ENCODE measurements at regions not wholly inside any gene's neighbourhood (a gene's known extent, or its start where the extent isn't known, plus 50 kb on each side); places are given as distances from the start of the nearest gene placed in this dataset.
A peak's percentile ranks its signal among the peaks of the same experiment; 100 is the strongest.

DNA sequence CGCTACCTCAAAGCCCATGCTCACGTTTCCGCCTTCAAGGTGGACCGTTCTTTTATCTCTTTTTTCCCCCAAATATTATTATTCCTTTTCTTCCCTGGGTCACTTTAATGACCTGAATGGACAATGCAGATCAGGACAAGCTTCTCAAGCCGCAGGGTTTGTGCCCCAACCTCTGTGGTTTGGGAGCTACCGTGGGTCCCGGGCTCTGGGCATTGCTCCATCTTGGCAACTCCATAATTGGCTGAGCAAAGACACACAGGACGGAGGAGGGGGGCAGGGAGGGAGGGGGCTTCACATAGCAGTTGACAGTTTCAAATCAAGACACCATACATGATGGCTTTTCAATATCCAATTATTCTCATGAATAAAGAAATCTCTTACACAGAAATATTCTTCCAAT is 308.1 kb upstream of the FZD8 start:
- no peak overlapping the region for H2BK120ac ChIP-seq (ENCODE audit: low read depth, low read length)
- H3K14ac ChIP-seq (ENCODE audit: low read length): no peak overlapping the region
- H3K4me2 ChIP-seq (ENCODE audit: insufficient read depth, low read length, poor library complexity, severe bottlenecking): peak overlapping the region; percentile 48
- H2AFZ ChIP-seq (ENCODE audit: low read length): no peak overlapping the region
- no peaks in the 10 kb centered on the region for H3K36me3 ChIP-seq (replicated peaks in 1 of 2; ENCODE audit: control insufficient read depth in 2 of 2, insufficient read depth in 2 of 2, low read length in 2 of 2)
- H3K79me1 ChIP-seq (ENCODE audit: low read depth, low read length): no peaks in the 10 kb centered on the region
- no peak overlapping the region for H2AK5ac ChIP-seq (ENCODE audit: low read depth, low read length)
- WGBS, 2 donors (ENCODE audit: extremely low coverage in 2 of 2, insufficient read length in 2 of 2, insufficient replicate concordance in 1 of 2): no CpG with 5 or more reads among the region's 8 CpGs
- no peak overlapping the region for H3K4me3 ChIP-seq (ENCODE audit: low read length in 2 of 2)
- H2BK15ac ChIP-seq (ENCODE audit: low read length): no peak overlapping the region
- H3K4me1 ChIP-seq (ENCODE audit: control insufficient read depth in 2 of 2, insufficient read depth in 1 of 2, low read depth in 1 of 2, low read length in 2 of 2): peaks cover 0 to 17% of the 10 kb centered on the region in 2 donors
- peak overlapping the region; percentile 96 for H3K27ac ChIP-seq (replicated peaks; ENCODE audit: low read length)
- no peak overlapping the region for H3K4ac ChIP-seq (ENCODE audit: low read length)
- no peak overlapping the region for H3K18ac ChIP-seq (ENCODE audit: low read length)
- no peak overlapping the region for H4K91ac ChIP-seq (ENCODE audit: low read depth, low read length, poor library complexity)
- H4K8ac ChIP-seq (ENCODE audit: low read depth, low read length): no peak overlapping the region
- H3K27me3 ChIP-seq (ENCODE audit: control insufficient read depth in 3 of 3, insufficient read depth in 3 of 3, low read depth in 1 of 3, low read length in 3 of 3): no peaks in the 10 kb centered on the region
- H3K9me3 ChIP-seq (replicated peaks in 1 of 2; ENCODE audit: control insufficient read depth in 2 of 2, insufficient read depth in 1 of 2, low read depth in 1 of 2, low read length in 2 of 2): no peaks in the 10 kb centered on the region
- no peak overlapping the region for H2BK5ac ChIP-seq (ENCODE audit: low read length)
- no peak overlapping the region for H2BK12ac ChIP-seq (ENCODE audit: low read length)
- DNase-seq (ENCODE audit: low spot score): no peak
- no peak overlapping the region for H3K9ac ChIP-seq (ENCODE audit: low read depth, low read length, poor library complexity)
- H3K23ac ChIP-seq (ENCODE audit: low read depth, low read length, poor library complexity): no peak overlapping the region

DNA sequence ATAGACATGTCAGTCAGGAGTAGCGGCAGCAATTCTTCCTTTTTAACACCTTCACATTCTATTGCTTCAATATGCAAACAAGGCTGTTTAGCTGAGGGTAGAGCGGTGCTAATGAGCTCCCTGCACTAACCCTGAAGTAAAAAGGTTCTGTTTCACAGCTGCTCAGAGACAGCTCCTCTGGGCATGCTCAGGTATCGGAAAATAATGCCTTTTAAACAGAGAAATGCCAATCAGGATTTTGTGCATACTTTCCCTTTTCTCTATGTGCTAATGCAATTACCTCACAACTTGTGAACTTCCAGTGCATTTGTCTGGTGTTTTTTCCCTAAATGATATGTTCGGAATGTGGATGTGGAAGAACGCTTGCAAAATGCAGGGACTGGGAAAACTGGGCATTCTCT is 307.7 kb upstream of the FZD8 start:
- peak overlapping the region; percentile 96 for H3K27ac ChIP-seq (replicated peaks; ENCODE audit: low read length)
- H2BK120ac ChIP-seq (ENCODE audit: low read depth, low read length): no peak overlapping the region

DNA sequence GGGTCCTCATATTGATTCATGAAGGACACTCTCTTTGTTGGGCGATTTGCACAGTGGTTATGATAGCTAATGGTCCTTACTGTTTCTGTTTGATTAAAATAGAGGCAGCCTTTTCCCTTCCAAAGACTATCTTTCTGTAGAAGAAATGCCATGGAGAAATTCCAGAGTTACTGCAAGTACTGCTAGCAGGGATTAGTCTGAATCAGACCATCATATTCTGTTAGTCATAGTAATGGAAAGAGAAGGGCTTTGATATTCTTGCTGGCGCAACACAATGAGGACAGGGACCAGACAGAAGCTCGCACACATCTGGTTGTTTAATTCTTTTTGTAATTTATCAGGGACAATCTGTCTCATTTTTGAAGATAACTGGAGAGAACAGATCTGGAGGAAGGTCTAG is 304.5 kb upstream of the FZD8 start:
- Histone ChIP-seq H3K9ac (ENCODE audit: low read depth, low read length, poor library complexity) (no peak overlapping the region), H2BK15ac (ENCODE audit: low read length) (no peak overlapping the region), H3K14ac (ENCODE audit: low read length) (no peak overlapping the region), H3K27me3 (ENCODE audit: control insufficient read depth in 3 of 3, insufficient read depth in 3 of 3, low read depth in 1 of 3, low read length in 3 of 3) (no peaks in the 10 kb centered on the region), H3K27ac (replicated peaks; ENCODE audit: low read length) (no peak overlapping the region), H3K36me3 (replicated peaks in 1 of 2; ENCODE audit: control insufficient read depth in 2 of 2, insufficient read depth in 2 of 2, low read length in 2 of 2) (no peaks in the 10 kb centered on the region), H2AFZ (ENCODE audit: low read length) (no peak overlapping the region), H4K91ac (ENCODE audit: low read depth, low read length, poor library complexity) (no peak overlapping the region), H3K79me1 (ENCODE audit: low read depth, low read length) (no peaks in the 10 kb centered on the region), H2BK5ac (ENCODE audit: low read length) (no peak overlapping the region), H2AK5ac (ENCODE audit: low read depth, low read length) (no peak overlapping the region), H3K9me3 (replicated peaks in 1 of 2; ENCODE audit: control insufficient read depth in 2 of 2, insufficient read depth in 1 of 2, low read depth in 1 of 2, low read length in 2 of 2) (no peaks in the 10 kb centered on the region), H3K4me3 (ENCODE audit: low read length in 2 of 2) (no peak overlapping the region), H3K4me2 (ENCODE audit: insufficient read depth, low read length, poor library complexity, severe bottlenecking) (no peak overlapping the region), H3K18ac (ENCODE audit: low read length) (no peak overlapping the region), H2BK120ac (ENCODE audit: low read depth, low read length) (no peak overlapping the region), H3K4ac (ENCODE audit: low read length) (no peak overlapping the region), H2BK12ac (ENCODE audit: low read length) (no peak overlapping the region), H3K23ac (ENCODE audit: low read depth, low read length, poor library complexity) (no peak overlapping the region), H4K8ac (ENCODE audit: low read depth, low read length) (no peak overlapping the region), H3K4me1 (ENCODE audit: control insufficient read depth in 2 of 2, insufficient read depth in 1 of 2, low read depth in 1 of 2, low read length in 2 of 2) (peaks cover 0 to 18% of the 10 kb centered on the region in 2 donors)
- WGBS, 2 donors (ENCODE audit: extremely low coverage in 2 of 2, insufficient read length in 2 of 2, insufficient replicate concordance in 1 of 2): no CpG with 5 or more reads among the region's 3 CpGs
- no peak for DNase-seq (ENCODE audit: low spot score)

More for the DNA sequence above, 307.7 kb upstream of the FZD8 start:
- H3K79me1 ChIP-seq (ENCODE audit: low read depth, low read length): no peaks in the 10 kb centered on the region
- no peak overlapping the region for H3K4me3 ChIP-seq (ENCODE audit: low read length in 2 of 2)
- no peak overlapping the region for H3K23ac ChIP-seq (ENCODE audit: low read depth, low read length, poor library complexity)
- H2BK5ac ChIP-seq (ENCODE audit: low read length): no peak overlapping the region
- H3K18ac ChIP-seq (ENCODE audit: low read length): no peak overlapping the region
- no peaks in the 10 kb centered on the region for H3K27me3 ChIP-seq (ENCODE audit: control insufficient read depth in 3 of 3, insufficient read depth in 3 of 3, low read depth in 1 of 3, low read length in 3 of 3)
- peaks cover 0 to 20% of the 10 kb centered on the region in 2 donors for H3K4me1 ChIP-seq (ENCODE audit: control insufficient read depth in 2 of 2, insufficient read depth in 1 of 2, low read depth in 1 of 2, low read length in 2 of 2)
- H3K36me3 ChIP-seq (replicated peaks in 1 of 2; ENCODE audit: control insufficient read depth in 2 of 2, insufficient read depth in 2 of 2, low read length in 2 of 2): no peaks in the 10 kb centered on the region
- peak; percentile 90 for DNase-seq (ENCODE audit: low spot score)
- no peak overlapping the region for H3K4ac ChIP-seq (ENCODE audit: low read length)
- H3K4me2 ChIP-seq (ENCODE audit: insufficient read depth, low read length, poor library complexity, severe bottlenecking): peak overlapping the region; percentile 48
- no peaks in the 10 kb centered on the region for H3K9me3 ChIP-seq (replicated peaks in 1 of 2; ENCODE audit: control insufficient read depth in 2 of 2, insufficient read depth in 1 of 2, low read depth in 1 of 2, low read length in 2 of 2)
- H3K14ac ChIP-seq (ENCODE audit: low read length): no peak overlapping the region
- H2BK15ac ChIP-seq (ENCODE audit: low read length): no peak overlapping the region
- H2BK12ac ChIP-seq (ENCODE audit: low read length): no peak overlapping the region
- no peak overlapping the region for H2AFZ ChIP-seq (ENCODE audit: low read length)
- H2AK5ac ChIP-seq (ENCODE audit: low read depth, low read length): no peak overlapping the region
- H4K8ac ChIP-seq (ENCODE audit: low read depth, low read length): no peak overlapping the region
- no peak overlapping the region for H4K91ac ChIP-seq (ENCODE audit: low read depth, low read length, poor library complexity)
- WGBS, 2 donors (ENCODE audit: extremely low coverage in 2 of 2, insufficient read length in 2 of 2, insufficient replicate concordance in 1 of 2): no CpG with 5 or more reads among the region's 5 CpGs
- H3K9ac ChIP-seq (ENCODE audit: low read depth, low read length, poor library complexity): no peak overlapping the region

DNA sequence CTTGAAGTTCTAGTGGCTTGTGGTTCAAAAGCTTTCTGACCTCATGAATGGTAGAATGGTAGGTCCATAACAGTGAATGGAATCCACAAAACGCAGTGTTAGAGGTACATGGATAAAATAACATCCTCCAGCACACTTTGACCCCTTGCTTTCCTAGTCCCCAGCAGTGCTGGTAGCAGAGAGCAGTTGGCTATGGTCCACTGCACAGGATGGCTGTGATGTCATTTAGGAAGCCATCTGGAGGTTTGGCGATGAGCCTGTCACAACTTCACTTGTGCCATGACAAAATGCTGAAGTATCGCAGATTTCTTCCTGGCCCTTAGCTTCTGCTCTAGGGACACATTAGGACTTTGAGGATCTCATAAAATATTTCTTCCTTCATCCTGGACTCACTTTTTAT is 300.0 kb upstream of the FZD8 start:
- no CpG with 5 or more reads among the region's 3 CpGs for whole genome bisulfite sequencing, 2 donors (ENCODE audit: extremely low coverage in 2 of 2, insufficient read length in 2 of 2, insufficient replicate concordance in 1 of 2)
- Histone ChIP-seq H3K36me3 (replicated peaks in 1 of 2; ENCODE audit: control insufficient read depth in 2 of 2, insufficient read depth in 2 of 2, low read length in 2 of 2) (no peaks in the 10 kb centered on the region), H2AFZ (ENCODE audit: low read length) (no peak overlapping the region), H3K27me3 (ENCODE audit: control insufficient read depth in 3 of 3, insufficient read depth in 3 of 3, low read depth in 1 of 3, low read length in 3 of 3) (peaks cover 0 to 8% (median 0%) of the 10 kb centered on the region in 3 experiments), H3K9me3 (replicated peaks in 1 of 2; ENCODE audit: control insufficient read depth in 2 of 2, insufficient read depth in 1 of 2, low read depth in 1 of 2, low read length in 2 of 2) (no peaks in the 10 kb centered on the region), H3K4me3 (ENCODE audit: low read length in 2 of 2) (no peak overlapping the region), H2BK15ac (ENCODE audit: low read length) (peak overlapping the region; percentile 25), H3K79me1 (ENCODE audit: low read depth, low read length) (no peaks in the 10 kb centered on the region), H2AK5ac (ENCODE audit: low read depth, low read length) (no peak overlapping the region), H2BK120ac (ENCODE audit: low read depth, low read length) (no peak overlapping the region), H3K4ac (ENCODE audit: low read length) (no peak overlapping the region), H3K27ac (replicated peaks; ENCODE audit: low read length) (no peak overlapping the region), H4K8ac (ENCODE audit: low read depth, low read length) (no peak overlapping the region), H4K91ac (ENCODE audit: low read depth, low read length, poor library complexity) (no peak overlapping the region), H2BK5ac (ENCODE audit: low read length) (no peak overlapping the region), H3K23ac (ENCODE audit: low read depth, low read length, poor library complexity) (no peak overlapping the region), H3K4me2 (ENCODE audit: insufficient read depth, low read length, poor library complexity, severe bottlenecking) (no peak overlapping the region), H3K9ac (ENCODE audit: low read depth, low read length, poor library complexity) (no peak overlapping the region), H3K4me1 (ENCODE audit: control insufficient read depth in 2 of 2, insufficient read depth in 1 of 2, low read depth in 1 of 2, low read length in 2 of 2) (peaks cover 0 to 12% of the 10 kb centered on the region in 2 donors), H2BK12ac (ENCODE audit: low read length) (no peak overlapping the region), H3K14ac (ENCODE audit: low read length) (no peak overlapping the region), H3K18ac (ENCODE audit: low read length) (no peak overlapping the region)
- DNase-seq (ENCODE audit: low spot score): no peak

All from neuronal stem cell (in vitro differentiated cells).